ENCODE measurements at regions not wholly inside any gene's neighbourhood (a gene's known extent, or its start where the extent isn't known, plus 50 kb on each side); places are given as distances from the start of the nearest gene placed in this dataset.

DNA sequence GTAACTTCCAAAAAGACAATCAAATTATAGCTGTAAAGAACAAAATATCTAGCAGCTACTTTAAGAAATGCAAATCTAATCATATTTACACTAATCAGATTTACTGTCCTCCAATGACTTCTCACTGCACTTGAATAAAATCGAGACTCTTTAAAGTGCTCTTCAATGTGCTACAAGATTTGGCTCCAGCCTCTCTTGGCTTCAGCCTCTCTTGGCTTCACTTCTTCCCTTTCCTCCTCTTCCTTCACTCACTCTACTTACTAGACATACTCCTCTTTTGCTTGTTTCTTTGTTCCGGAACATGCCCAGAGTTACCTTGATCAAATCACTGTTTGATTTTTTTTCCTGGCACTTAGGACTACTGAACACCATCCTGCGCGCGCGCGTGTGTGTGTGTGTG lies 495.4 kb downstream of the LMO7 start:
- H3K4me3 ChIP-seq = no peak overlapping the region
- TF ChIP-seq, protein P1, sequence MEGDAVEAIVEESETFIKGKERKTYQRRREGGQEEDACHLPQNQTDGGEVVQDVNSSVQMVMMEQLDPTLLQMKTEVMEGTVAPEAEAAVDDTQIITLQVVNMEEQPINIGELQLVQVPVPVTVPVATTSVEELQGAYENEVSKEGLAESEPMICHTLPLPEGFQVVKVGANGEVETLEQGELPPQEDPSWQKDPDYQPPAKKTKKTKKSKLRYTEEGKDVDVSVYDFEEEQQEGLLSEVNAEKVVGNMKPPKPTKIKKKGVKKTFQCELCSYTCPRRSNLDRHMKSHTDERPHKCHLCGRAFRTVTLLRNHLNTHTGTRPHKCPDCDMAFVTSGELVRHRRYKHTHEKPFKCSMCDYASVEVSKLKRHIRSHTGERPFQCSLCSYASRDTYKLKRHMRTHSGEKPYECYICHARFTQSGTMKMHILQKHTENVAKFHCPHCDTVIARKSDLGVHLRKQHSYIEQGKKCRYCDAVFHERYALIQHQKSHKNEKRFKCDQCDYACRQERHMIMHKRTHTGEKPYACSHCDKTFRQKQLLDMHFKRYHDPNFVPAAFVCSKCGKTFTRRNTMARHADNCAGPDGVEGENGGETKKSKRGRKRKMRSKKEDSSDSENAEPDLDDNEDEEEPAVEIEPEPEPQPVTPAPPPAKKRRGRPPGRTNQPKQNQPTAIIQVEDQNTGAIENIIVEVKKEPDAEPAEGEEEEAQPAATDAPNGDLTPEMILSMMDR (IDR thresholded peaks at IDR 0.05) = no peak
- no peak for TF ChIP-seq POLR2A (IDR thresholded peaks at IDR 0.05)
- no peaks in the 10 kb centered on the region for H3K4me1 ChIP-seq
- H3K27me3 ChIP-seq = no peaks in the 10 kb centered on the region
- no peaks in the 10 kb centered on the region for H3K9me3 ChIP-seq
- DNase-seq = no peak
- no peaks in the 10 kb centered on the region for H3K36me3 ChIP-seq
- H3K27ac ChIP-seq = no peak overlapping the region

DNA sequence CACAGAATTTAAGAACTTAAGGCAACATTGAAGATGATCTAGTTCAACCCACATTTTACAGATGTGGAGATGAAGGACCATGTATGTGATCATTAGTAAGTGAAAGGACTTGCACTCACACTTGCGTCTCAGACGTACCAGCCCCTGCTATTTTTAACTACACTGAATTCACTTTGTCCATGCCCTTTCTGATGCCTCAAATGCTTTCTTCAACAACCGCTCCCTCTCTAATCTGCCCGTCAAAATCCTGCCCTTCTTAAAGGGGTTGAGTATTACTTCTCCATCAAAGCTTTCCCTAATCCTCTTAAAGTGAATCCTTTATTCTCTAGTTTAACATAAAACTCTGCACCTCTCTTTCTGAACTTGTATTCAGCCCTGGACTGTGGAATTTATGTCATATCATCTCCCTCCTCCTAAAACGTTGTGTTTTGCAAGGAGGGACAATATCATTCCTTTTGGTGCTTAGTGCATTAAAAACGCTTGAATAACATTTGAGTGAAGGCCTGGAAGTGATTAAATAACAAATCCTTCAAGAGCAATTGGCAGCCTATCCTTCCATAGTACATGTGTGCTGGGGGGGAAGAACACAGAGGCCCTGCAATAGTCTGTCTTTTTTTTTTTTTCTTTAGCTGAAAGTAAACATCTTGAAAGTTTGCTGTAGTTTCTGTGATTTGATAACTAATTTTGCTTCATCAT lies 493.3 kb downstream of the LMO7 start:
- peaks cover 0 to under 1% (median 0%) of the 10 kb centered on the region in 4 donors for H3K9me3 ChIP-seq
- H3K27me3 ChIP-seq = no peaks in the 10 kb centered on the region
- H3K27ac ChIP-seq = no peak overlapping the region
- H3K36me3 ChIP-seq = no peaks in the 10 kb centered on the region
- H3K4me1 ChIP-seq = no peaks in the 10 kb centered on the region
- H3K4me3 ChIP-seq = no peak overlapping the region
- no peak for DNase-seq
- no peak for TF ChIP-seq POLR2A (IDR thresholded peaks at IDR 0.05)
- TF ChIP-seq, protein P1 (IDR thresholded peaks at IDR 0.05) = no peak

DNA sequence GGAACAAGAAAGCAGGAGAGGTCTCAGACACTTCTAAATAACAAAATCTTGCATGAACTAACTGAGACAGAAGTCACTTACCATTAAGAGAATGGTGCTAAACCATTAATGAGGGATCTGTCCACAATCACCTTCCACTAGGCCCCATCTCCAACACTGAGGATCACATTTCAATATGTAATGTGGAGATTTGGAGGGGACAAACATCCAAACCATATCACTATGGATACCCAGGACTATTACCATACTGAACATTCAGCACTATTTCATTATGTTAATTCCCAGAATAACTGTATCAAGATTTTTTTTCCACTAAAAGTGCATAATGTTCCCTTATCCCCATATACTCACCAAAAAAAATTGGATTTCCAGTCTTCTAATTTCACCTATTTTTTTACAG lies 491.8 kb downstream of the LMO7 start:
- Histone ChIP-seq H3K36me3 (no peaks in the 10 kb centered on the region), H3K27me3 (no peaks in the 10 kb centered on the region), H3K9me3 (peaks cover 0 to 9% (median 3%) of the 10 kb centered on the region in 4 donors), H3K4me3 (no peak overlapping the region), H3K4me1 (no peaks in the 10 kb centered on the region), H3K27ac (no peak overlapping the region)
- DNase-seq = no peak
- TF ChIP-seq, protein P1 (IDR thresholded peaks at IDR 0.05) = no peak
- TF ChIP-seq POLR2A (IDR thresholded peaks at IDR 0.05) = no peak

DNA sequence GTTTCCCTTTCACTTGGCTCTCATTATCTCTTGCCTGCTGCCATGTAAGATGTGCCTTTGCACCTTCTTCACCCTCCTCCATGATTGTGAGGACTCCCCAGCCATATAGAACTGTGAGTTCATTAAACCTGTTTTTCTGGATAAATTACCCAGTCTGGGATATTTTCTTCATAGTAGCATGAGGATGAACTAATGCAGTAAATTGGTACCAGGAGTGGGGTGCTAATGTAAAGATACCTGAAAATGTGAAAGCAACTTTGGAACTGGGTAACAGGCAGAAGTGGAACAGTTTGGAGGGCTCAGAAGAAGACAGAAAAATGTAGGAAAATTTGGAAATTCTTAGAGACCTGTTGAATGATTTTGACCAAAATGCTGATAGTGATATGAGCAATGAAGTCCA lies 487.4 kb downstream of the LMO7 start:
- no peaks in the 10 kb centered on the region for H3K4me1 ChIP-seq
- no peak for DNase-seq
- no peak overlapping the region for H3K4me3 ChIP-seq
- no peak overlapping the region for H3K27ac ChIP-seq
- no peaks in the 10 kb centered on the region for H3K27me3 ChIP-seq
- peaks cover 0 to 9% (median 3%) of the 10 kb centered on the region in 4 donors for H3K9me3 ChIP-seq
- TF ChIP-seq POLR2A (IDR thresholded peaks at IDR 0.05) = no peak
- TF ChIP-seq, protein P1 (IDR thresholded peaks at IDR 0.05) = no peak
- no peaks in the 10 kb centered on the region for H3K36me3 ChIP-seq

DNA sequence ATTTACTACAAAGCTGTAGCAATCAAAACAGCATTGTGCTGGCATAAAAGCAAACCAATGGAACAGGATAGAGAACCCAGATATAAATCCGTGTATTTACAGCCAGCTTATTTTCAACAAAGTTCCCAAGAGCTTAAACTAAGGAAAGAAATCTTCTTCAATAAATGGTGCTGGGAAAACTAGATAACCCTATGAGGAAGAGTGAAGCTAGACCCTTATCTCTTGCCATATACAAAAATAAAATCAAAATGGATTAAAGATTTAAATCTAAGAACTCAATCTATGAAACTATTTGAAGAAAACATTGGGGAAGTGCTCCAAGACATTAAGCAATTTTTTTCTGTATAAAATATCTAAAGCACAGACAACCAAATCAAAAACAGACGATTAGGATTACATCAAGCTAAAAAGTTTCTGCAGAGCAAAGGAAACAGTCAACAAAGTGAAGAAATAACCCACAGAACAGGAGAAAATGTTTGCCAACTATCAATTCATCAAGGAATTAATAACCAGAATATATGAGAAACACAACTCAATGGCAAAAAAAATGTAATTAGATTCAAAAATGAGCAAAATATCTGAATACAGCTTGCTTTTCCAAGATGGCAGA lies 480.7 kb downstream of the LMO7 start:
- no peak for TF ChIP-seq POLR2A (IDR thresholded peaks at IDR 0.05)
- TF ChIP-seq, protein P1 (IDR thresholded peaks at IDR 0.05) = no peak
- H3K27me3 ChIP-seq = no peaks in the 10 kb centered on the region
- H3K9me3 ChIP-seq = no peaks in the 10 kb centered on the region
- no peaks in the 10 kb centered on the region for H3K4me1 ChIP-seq
- no peak overlapping the region for H3K27ac ChIP-seq
- H3K4me3 ChIP-seq = no peak overlapping the region
- no peaks in the 10 kb centered on the region for H3K36me3 ChIP-seq
- DNase-seq = no peak

All from Peyer's patch (tissue), 4 donors.